B cell (primary cell): ENCODE measurements at regions not wholly inside any gene's neighbourhood (a gene's known extent, or its start where the extent isn't known, plus 50 kb on each side); places are given as distances from the start of the nearest gene placed in this dataset.

Source experiments
- ATAC-seq: fragments of 200-7000 bp; cut with Tn5 transposase; one replicate; pipeline ENCODE4 v1.10.0; 2021; ENCODE audit warnings: low read depth, mild to moderate bottlenecking, moderate number of reproducible peaks, moderate library complexity
- CTCF ChIA-PET: fragments of 350-600 bp; sonication (Branson Sonifier 250); formaldehyde crosslinking; loops from one replicate; lab custom pipeline; 2021; ENCODE audit warnings: antibody characterized with exemption, inconsistent platforms; lab: Charles Lee
- POLR2A ChIA-PET: fragments of 350-600 bp; sonication (Branson Sonifier 250); formaldehyde crosslinking; loops from one replicate; lab custom pipeline; 2021; ENCODE audit warnings: antibody characterized with exemption; lab: Charles Lee
- DNase-seq: peaks from one replicate; pipeline ENCODE4 v3.0.0; 2013
- H2AFZ ChIP-seq: 2 replicates; pipeline ENCODE4 v1.6.1; 2012; ENCODE audit warnings: mild to moderate bottlenecking, low read depth, low read length; ENCODE audit not compliant: insufficient read depth, poor library complexity, severe bottlenecking
- H3K27ac ChIP-seq, 2 donors: 1 replicate in 1 of 2; 2 replicates in 1 of 2; pipeline ENCODE4 v1.5.1; 2012 to 2013; ENCODE audit warnings: low read length in 2 of 2, mild to moderate bottlenecking in 2 of 2, moderate library complexity in 1 of 2
- H3K27me3 ChIP-seq, 4 experiments: fragments of 200-600 bp in 1 of 4; sonication (generic) in 1 of 4; replicated peaks in 1 of 4; 1 replicate in 2 of 4; 2 replicates in 2 of 4; pipeline versions ENCODE4 v1.6.1 to v1.7.0; 2013 to 2016; ENCODE audit warnings: low read length in 3 of 4, mild to moderate bottlenecking in 2 of 4, mixed read lengths in 1 of 4, moderate library complexity in 1 of 4; ENCODE audit not compliant: insufficient read depth in 4 of 4, control insufficient read depth in 3 of 4; ENCODE audit errors: control extremely low read depth in 1 of 4
- H3K36me3 ChIP-seq, 2 experiments: replicated peaks in 1 of 2; 1 replicate in 1 of 2; 2 replicates in 1 of 2; pipeline versions ENCODE4 v1.6.1 to v1.7.1; 2013; ENCODE audit warnings: low read length in 1 of 2; ENCODE audit not compliant: insufficient read depth in 2 of 2, control insufficient read depth in 1 of 2; ENCODE audit errors: control extremely low read depth in 1 of 2, extremely low read depth in 1 of 2
- H3K4me1 ChIP-seq, 2 donors: fragments of 200-600 bp in 1 of 2; sonication (generic) in 1 of 2; 1 replicate in 1 of 2; 2 replicates in 1 of 2; pipeline versions ENCODE4 v1.5.1 to v1.6.1; 2013 to 2017; ENCODE audit warnings: low read length in 2 of 2; ENCODE audit not compliant: control insufficient read depth in 2 of 2, insufficient read depth in 2 of 2
- H3K4me2 ChIP-seq: replicated peaks from 2 replicates; pipeline ENCODE3; 2012; ENCODE audit warnings: mild to moderate bottlenecking, low read depth, low read length; ENCODE audit not compliant: poor library complexity, severe bottlenecking
- H3K4me3 ChIP-seq, 5 experiments: fragments of 200-600 bp in 1 of 5; sonication (generic) in 1 of 5; 1 replicate in 3 of 5; 2 replicates in 2 of 5; pipeline versions ENCODE4 v1.5.1 to v1.7.0; 2011 to 2016; ENCODE audit warnings: low read length in 4 of 5, mild to moderate bottlenecking in 4 of 5, low read depth in 2 of 5, control low read depth in 1 of 5, moderate library complexity in 1 of 5; ENCODE audit not compliant: insufficient read depth in 1 of 5; ENCODE audit errors: control extremely low read depth in 1 of 5, extremely low read depth in 1 of 5
- H3K79me2 ChIP-seq: fragments of 200-600 bp; sonication (generic); one replicate; pipeline ENCODE4 v1.6.0; 2016; ENCODE audit warnings: low read length; ENCODE audit not compliant: control insufficient read depth, insufficient read depth
- H3K9ac ChIP-seq: fragments of 200-600 bp; sonication (generic); 2 replicates; pipeline ENCODE4 v1.6.1; 2017; ENCODE audit warnings: mild to moderate bottlenecking, low read length, moderate library complexity
- H3K9me3 ChIP-seq, 3 donors: one replicate each; pipeline versions ENCODE4 v1.6.1 to v1.7.1; 2013; ENCODE audit warnings: low read length in 2 of 3; ENCODE audit not compliant: control insufficient read depth in 2 of 3, insufficient read depth in 1 of 3; ENCODE audit errors: control extremely low read depth in 1 of 3
- H4K20me1 ChIP-seq: 2 replicates; pipeline ENCODE4 v1.6.0; 2012; ENCODE audit warnings: mild to moderate bottlenecking, low read length; ENCODE audit not compliant: insufficient read depth, control insufficient read depth, poor library complexity, severe bottlenecking
- H3K27ac Mint-ChIP-seq: one replicate; pipeline ENCODE4 v1.8.0; 2021; ENCODE audit warnings: mixed read lengths
- H3K27me3 Mint-ChIP-seq: one replicate; pipeline ENCODE4 v1.8.0; 2021; ENCODE audit warnings: mixed read lengths
- H3K4me1 Mint-ChIP-seq: one replicate; pipeline ENCODE4 v1.8.0; 2021; ENCODE audit warnings: mixed read lengths
- H3K4me3 Mint-ChIP-seq: one replicate; pipeline ENCODE4 v1.8.0; 2021; ENCODE audit warnings: mixed read lengths
- H3K9me3 Mint-ChIP-seq: one replicate; pipeline ENCODE4 v1.8.0; 2022; ENCODE audit warnings: mixed read lengths; ENCODE audit not compliant: insufficient read depth
- EZH2 ChIP-seq: IDR thresholded peaks from 2 replicates; pipeline ENCODE4 v1.6.1; 2012; ENCODE audit warnings: borderline replicate concordance, low read depth, mild to moderate bottlenecking, moderate library complexity, low read length; ENCODE audit not compliant: insufficient read depth, poor library complexity, severe bottlenecking
- WGBS: methylation state at CpG from one replicate; pipeline ENCODE4 v1.1.5; 2013; ENCODE audit warnings: missing lambda C conversion rate; ENCODE audit not compliant: insufficient coverage; 5-methylcytosine and 5-hydroxymethylcytosine counted together
- intact Hi-C: fragments of 100-400 bp; cut with micrococcal nuclease; formaldehyde crosslinking; loops from one replicate; pipeline ENCODE4 v1.10.0; 2022
- TF ChIP-seq, protein P1 (sequence below): fragments of 200-600 bp; IDR thresholded peaks from one replicate; pipeline ENCODE4 v1.8.0; 2022; ENCODE audit warnings: antibody characterized with exemption, mild to moderate bottlenecking

DNA sequence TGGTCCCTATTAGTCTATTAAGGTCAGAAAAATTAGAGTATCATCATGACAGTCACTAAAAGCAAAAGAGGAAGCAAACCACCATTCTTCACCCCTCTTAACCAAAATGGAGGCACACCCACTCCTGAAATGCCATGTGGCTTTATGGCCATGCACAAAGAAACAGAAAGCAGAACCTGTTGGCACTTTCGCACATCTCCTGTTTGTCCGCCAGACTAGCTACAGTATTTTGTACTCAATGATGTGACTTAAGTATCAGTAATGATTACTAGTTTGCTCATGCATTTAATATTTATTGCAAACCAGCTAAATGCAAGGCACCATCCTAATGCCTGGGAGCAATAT, 70.2 kb upstream of the GNAO1 start:
- peak; percentile 81 for ATAC-seq
- intact Hi-C loops: no loop called here
- ChIA-PET CTCF (interaction anchor here (1.0 kb wide), 1 partner anchor 82 kb away, joined by 4 read pairs; no protein-coding TSS in a partner anchor), POLR2A (no interaction called here)
- Mint-ChIP-seq H3K27me3 (peaks cover 12% of the 10 kb centered on the region), H3K27ac (peak overlapping the region; percentile 61), H3K4me3 (peak overlapping the region; percentile 8), H3K9me3 (no peaks in the 10 kb centered on the region), H3K4me1 (peaks cover 24% of the 10 kb centered on the region)
- no peak overlapping the region for H2AFZ ChIP-seq
- H3K4me3 ChIP-seq: peak overlapping the region in 1 of 5 experiments; percentile 34
- H3K27ac ChIP-seq: no peak overlapping the region
- no CpG with 5 or more reads among the region's 2 CpGs for WGBS
- peak overlapping the region; percentile 4 for H3K4me2 ChIP-seq
- TF ChIP-seq, protein P1, sequence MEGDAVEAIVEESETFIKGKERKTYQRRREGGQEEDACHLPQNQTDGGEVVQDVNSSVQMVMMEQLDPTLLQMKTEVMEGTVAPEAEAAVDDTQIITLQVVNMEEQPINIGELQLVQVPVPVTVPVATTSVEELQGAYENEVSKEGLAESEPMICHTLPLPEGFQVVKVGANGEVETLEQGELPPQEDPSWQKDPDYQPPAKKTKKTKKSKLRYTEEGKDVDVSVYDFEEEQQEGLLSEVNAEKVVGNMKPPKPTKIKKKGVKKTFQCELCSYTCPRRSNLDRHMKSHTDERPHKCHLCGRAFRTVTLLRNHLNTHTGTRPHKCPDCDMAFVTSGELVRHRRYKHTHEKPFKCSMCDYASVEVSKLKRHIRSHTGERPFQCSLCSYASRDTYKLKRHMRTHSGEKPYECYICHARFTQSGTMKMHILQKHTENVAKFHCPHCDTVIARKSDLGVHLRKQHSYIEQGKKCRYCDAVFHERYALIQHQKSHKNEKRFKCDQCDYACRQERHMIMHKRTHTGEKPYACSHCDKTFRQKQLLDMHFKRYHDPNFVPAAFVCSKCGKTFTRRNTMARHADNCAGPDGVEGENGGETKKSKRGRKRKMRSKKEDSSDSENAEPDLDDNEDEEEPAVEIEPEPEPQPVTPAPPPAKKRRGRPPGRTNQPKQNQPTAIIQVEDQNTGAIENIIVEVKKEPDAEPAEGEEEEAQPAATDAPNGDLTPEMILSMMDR: no peak
- TF ChIP-seq EZH2: no peak
- peaks cover 11 to 17% of the 10 kb centered on the region in 2 donors for H3K4me1 ChIP-seq
- no peaks in the 10 kb centered on the region for H3K79me2 ChIP-seq
- no peak overlapping the region for H3K9ac ChIP-seq
- H4K20me1 ChIP-seq: no peaks in the 10 kb centered on the region
- no peaks in the 10 kb centered on the region for H3K9me3 ChIP-seq
- peaks cover 0 to 5% (median 2%) of the 10 kb centered on the region in 4 experiments for H3K27me3 ChIP-seq
- DNase-seq: peak; percentile 63
- no peaks in the 10 kb centered on the region for H3K36me3 ChIP-seq

DNA sequence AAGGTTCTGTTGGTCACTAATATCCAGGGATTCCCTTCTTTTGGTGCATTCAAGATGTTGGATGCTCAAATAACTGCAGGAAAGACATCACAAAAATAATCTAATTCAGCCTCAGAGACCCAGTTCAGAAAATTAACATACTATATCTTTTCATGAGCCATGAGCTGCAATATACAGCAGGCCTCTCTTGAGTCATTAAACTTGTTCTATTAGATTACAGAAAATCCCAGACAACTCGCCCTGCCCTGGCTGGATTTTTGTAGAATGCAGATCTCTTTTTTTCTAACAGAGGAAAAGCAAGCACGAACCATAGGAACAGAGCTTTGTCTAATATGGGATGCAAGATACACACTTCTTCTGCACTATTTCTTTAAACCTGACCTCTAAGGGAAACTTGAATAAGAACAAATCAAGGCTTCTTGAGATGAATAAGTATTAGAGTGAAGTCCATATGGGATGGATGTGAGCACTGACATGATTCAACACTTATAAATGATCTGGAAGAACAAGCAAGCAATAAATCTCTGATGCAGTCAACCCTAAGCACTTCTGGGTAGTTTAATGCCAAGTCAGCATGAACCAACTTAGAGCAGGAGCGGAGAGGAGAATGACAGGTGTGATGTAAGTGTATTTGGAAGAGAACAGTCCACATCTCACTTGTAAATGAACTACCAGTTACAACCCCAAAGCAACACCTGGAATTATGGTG, 70.7 kb upstream of the GNAO1 start:
- Histone ChIP-seq H4K20me1 (no peaks in the 10 kb centered on the region), H3K27me3 (peaks cover 0 to 5% (median under 1%) of the 10 kb centered on the region in 4 experiments), H3K4me2 (peak overlapping the region; percentile 4), H3K4me1 (peaks cover 11 to 17% of the 10 kb centered on the region in 2 donors), H3K27ac (no peak overlapping the region), H3K9ac (no peak overlapping the region), H3K4me3 (no peak overlapping the region), H2AFZ (no peak overlapping the region), H3K79me2 (no peaks in the 10 kb centered on the region), H3K36me3 (no peaks in the 10 kb centered on the region), H3K9me3 (no peaks in the 10 kb centered on the region)
- ATAC-seq (no peak), DNase-seq (no peak)
- Mint-ChIP-seq H3K9me3 (no peaks in the 10 kb centered on the region), H3K4me3 (no peak overlapping the region), H3K27ac (peak overlapping the region; percentile 61), H3K27me3 (peaks cover 9% of the 10 kb centered on the region), H3K4me1 (peaks cover 24% of the 10 kb centered on the region)
- TF ChIP-seq, protein P1: no peak
- TF ChIP-seq EZH2: no peak
- intact Hi-C loops: no loop called here
- WGBS: no CpG with 5 or more reads among the region's 3 CpGs
- POLR2A ChIA-PET: no interaction called here
- CTCF ChIA-PET: no interaction called here
